HEK293 (cell line): ENCODE measurements at regions not wholly inside any gene's neighbourhood (a gene's known extent, or its start where the extent isn't known, plus 50 kb on each side); places are given as distances from the start of the nearest gene placed in this dataset.

Experiments used
- CTCF ChIA-PET: fragments of 350-600 bp; formaldehyde crosslinking; extraction: SDS; loops from one replicate; lab custom pipeline; 2021; ENCODE audit warnings: antibody characterized with exemption; lab: Yijun Ruan, JAX
- POLR2A ChIA-PET: fragments of 300-600 bp; formaldehyde crosslinking; extraction: SDS; loops from one replicate; lab custom pipeline; 2020; ENCODE audit warnings: antibody characterized with exemption, inconsistent platforms; lab: Yijun Ruan, JAX
- H3K27ac ChIP-seq: fragments of 200-500 bp; sonication (Bioruptor generic); 2 replicates; pipeline ENCODE4 v1.5.1; 2014; ENCODE audit warnings: low read depth, low read length, control low read depth, inconsistent platforms; ENCODE audit errors: extremely low read depth
- H3K36me3 ChIP-seq, 2 experiments: fragments of 200-500 bp in 1 of 2; sonication (Bioruptor generic) in 1 of 2; 1 replicate in 1 of 2; 2 replicates in 1 of 2; pipeline ENCODE4 v1.5.1; 2014 to 2017; ENCODE audit warnings: inconsistent platforms in 2 of 2, low read length in 2 of 2; ENCODE audit not compliant: control insufficient read depth in 2 of 2, insufficient read depth in 1 of 2
- H3K4me1 ChIP-seq: fragments of 200-500 bp; sonication (Bioruptor generic); 2 replicates; pipeline ENCODE4 v1.5.1; 2014; ENCODE audit warnings: mild to moderate bottlenecking, low read length, inconsistent platforms; ENCODE audit not compliant: control insufficient read depth, insufficient read depth
- H3K4me3 ChIP-seq: 2 replicates; pipeline ENCODE4 v1.5.1; 2011; ENCODE audit warnings: low read depth, mild to moderate bottlenecking, control low read depth, low read length, moderate library complexity
- H3K9me3 ChIP-seq: fragments of 200-500 bp; sonication (Bioruptor generic); 2 replicates; pipeline ENCODE4 v1.5.1; 2014; ENCODE audit warnings: low read depth, low read length, inconsistent platforms; ENCODE audit not compliant: control insufficient read depth, insufficient read depth
- GLIS1 ChIP-seq: fragments of 450-650 bp; formaldehyde crosslinking; IDR thresholded peaks from 2 replicates; pipeline ENCODE4 v1.5.1; 2016; ENCODE audit warnings: missing biosample characterization, missing genetic modification characterization
- KLF10 ChIP-seq: fragments of 450-650 bp; IDR thresholded peaks from 2 replicates; pipeline ENCODE4 v1.5.1; 2018; ENCODE audit warnings: missing biosample characterization, mild to moderate bottlenecking, missing genetic modification characterization
- KLF7 ChIP-seq: fragments of 450-650 bp; formaldehyde crosslinking; IDR thresholded peaks from 2 replicates; pipeline ENCODE4 v1.5.1; 2016; ENCODE audit warnings: missing biosample characterization, missing genetic modification characterization, borderline replicate concordance
- KLF9 ChIP-seq: fragments of 450-650 bp; formaldehyde crosslinking; IDR thresholded peaks from 2 replicates; pipeline ENCODE4 v1.5.1; 2016; ENCODE audit warnings: missing biosample characterization, missing genetic modification characterization, low read depth
- ZBTB8A ChIP-seq: fragments of 450-650 bp; formaldehyde crosslinking; IDR thresholded peaks from 2 replicates; pipeline ENCODE4 v1.5.1; 2016; ENCODE audit warnings: missing biosample characterization, missing genetic modification characterization
- ZNF112 ChIP-seq: fragments of 450-650 bp; formaldehyde crosslinking; IDR thresholded peaks from 2 replicates; pipeline ENCODE4 v1.5.0; 2017; ENCODE audit warnings: missing biosample characterization, missing genetic modification characterization
- ZNF121 ChIP-seq: fragments of 450-650 bp; formaldehyde crosslinking; IDR thresholded peaks from 2 replicates; pipeline ENCODE4 v1.5.1; 2016; ENCODE audit warnings: missing biosample characterization, missing genetic modification characterization
- ZNF132 ChIP-seq: fragments of 450-650 bp; formaldehyde crosslinking; IDR thresholded peaks from 2 replicates; pipeline ENCODE4 v1.5.1; 2017; ENCODE audit warnings: missing biosample characterization, missing genetic modification characterization, borderline replicate concordance
- ZNF140 ChIP-seq: fragments of 450-650 bp; formaldehyde crosslinking; IDR thresholded peaks from 2 replicates; pipeline ENCODE4 v1.5.1; 2016; ENCODE audit warnings: missing biosample characterization, missing genetic modification characterization
- ZNF16 ChIP-seq: fragments of 450-650 bp; formaldehyde crosslinking; IDR thresholded peaks from 2 replicates; pipeline ENCODE4 v1.5.1; 2016; ENCODE audit warnings: low read depth, missing biosample characterization, missing genetic modification characterization
- ZNF184 ChIP-seq: fragments of 450-650 bp; IDR thresholded peaks from 2 replicates; pipeline ENCODE4 v1.5.1; 2018; ENCODE audit warnings: missing biosample characterization, mild to moderate bottlenecking, missing genetic modification characterization
- ZNF214 ChIP-seq: fragments of 450-650 bp; formaldehyde crosslinking; IDR thresholded peaks from 2 replicates; pipeline ENCODE4 v1.5.1; 2017; ENCODE audit warnings: missing biosample characterization, mild to moderate bottlenecking, missing genetic modification characterization, borderline replicate concordance
- ZNF221 ChIP-seq: fragments of 450-650 bp; formaldehyde crosslinking; IDR thresholded peaks from 2 replicates; pipeline ENCODE4 v1.5.1; 2017; ENCODE audit warnings: missing biosample characterization, missing genetic modification characterization, borderline replicate concordance
- ZNF292 ChIP-seq: fragments of 450-650 bp; formaldehyde crosslinking; IDR thresholded peaks from 2 replicates; pipeline ENCODE4 v1.5.1; 2016; ENCODE audit warnings: low read depth, missing biosample characterization, missing genetic modification characterization, borderline replicate concordance
- ZNF350 ChIP-seq: fragments of 450-650 bp; formaldehyde crosslinking; IDR thresholded peaks from 2 replicates; pipeline ENCODE4 v1.5.0; 2017; ENCODE audit warnings: missing biosample characterization, mild to moderate bottlenecking, missing genetic modification characterization
- ZNF391 ChIP-seq: fragments of 450-650 bp; formaldehyde crosslinking; IDR thresholded peaks from 2 replicates; pipeline ENCODE4 v1.5.1; 2016; ENCODE audit warnings: low read depth, missing biosample characterization, missing genetic modification characterization, borderline replicate concordance
- ZNF394 ChIP-seq: fragments of 450-650 bp; formaldehyde crosslinking; IDR thresholded peaks from 2 replicates; pipeline ENCODE4 v1.5.1; 2016; ENCODE audit warnings: missing biosample characterization, missing genetic modification characterization, mild to moderate bottlenecking, moderate library complexity, borderline replicate concordance
- ZNF423 ChIP-seq: fragments of 450-650 bp; formaldehyde crosslinking; IDR thresholded peaks from 2 replicates; pipeline ENCODE4 v1.5.1; 2016; ENCODE audit warnings: missing biosample characterization, missing genetic modification characterization
- ZNF530 ChIP-seq: fragments of 450-650 bp; formaldehyde crosslinking; IDR thresholded peaks from 2 replicates; pipeline ENCODE4 v1.5.1; 2016; ENCODE audit warnings: low read depth, missing biosample characterization, missing genetic modification characterization
- ZNF600 ChIP-seq: fragments of 450-650 bp; formaldehyde crosslinking; IDR thresholded peaks from 2 replicates; pipeline ENCODE4 v1.5.1; 2016; ENCODE audit warnings: missing biosample characterization, missing genetic modification characterization
- ZNF654 ChIP-seq: fragments of 450-650 bp; formaldehyde crosslinking; IDR thresholded peaks from 2 replicates; pipeline ENCODE4 v1.5.1; 2016; ENCODE audit warnings: low read depth, missing biosample characterization, missing genetic modification characterization
- ZNF707 ChIP-seq: fragments of 450-650 bp; formaldehyde crosslinking; IDR thresholded peaks from 2 replicates; pipeline ENCODE4 v1.5.1; 2016; ENCODE audit warnings: missing biosample characterization, missing genetic modification characterization
- ZNF76 ChIP-seq: fragments of 450-650 bp; formaldehyde crosslinking; IDR thresholded peaks from 2 replicates; pipeline ENCODE4; 2016; ENCODE audit warnings: low read depth, missing biosample characterization, missing genetic modification characterization, borderline replicate concordance
- ZNF777 ChIP-seq: fragments of 450-650 bp; formaldehyde crosslinking; IDR thresholded peaks from 2 replicates; pipeline ENCODE4 v1.5.1; 2017; ENCODE audit warnings: missing biosample characterization, missing genetic modification characterization, borderline replicate concordance
- ZNF785 ChIP-seq: fragments of 450-650 bp; formaldehyde crosslinking; IDR thresholded peaks from 2 replicates; pipeline ENCODE4 v1.5.1; 2016; ENCODE audit warnings: missing biosample characterization, missing genetic modification characterization
- ZNF830 ChIP-seq: fragments of 450-650 bp; IDR thresholded peaks from 2 replicates; pipeline ENCODE4 v1.5.0; 2018; ENCODE audit warnings: missing biosample characterization, missing genetic modification characterization, low read depth, mild to moderate bottlenecking, moderate library complexity
- ZNF837 ChIP-seq: fragments of 450-650 bp; formaldehyde crosslinking; IDR thresholded peaks from 2 replicates; pipeline ENCODE4 v1.5.1; 2016; ENCODE audit warnings: missing biosample characterization, missing genetic modification characterization
- TF ChIP-seq, protein P1 (sequence below): fragments of 450-650 bp; formaldehyde crosslinking; IDR thresholded peaks from 2 replicates; pipeline ENCODE4 v1.5.1; 2016; ENCODE audit warnings: missing biosample characterization, missing genetic modification characterization, low read depth
- TF ChIP-seq, protein P2 (sequence below): fragments of 450-650 bp; formaldehyde crosslinking; IDR thresholded peaks from 2 replicates; pipeline ENCODE4 v1.5.1; 2016; ENCODE audit warnings: missing biosample characterization, missing genetic modification characterization
- TF ChIP-seq, protein P3 (sequence below): fragments of 450-650 bp; formaldehyde crosslinking; IDR thresholded peaks from 2 replicates; pipeline ENCODE4 v1.5.1; 2016; ENCODE audit warnings: missing biosample characterization, missing genetic modification characterization

DNA sequence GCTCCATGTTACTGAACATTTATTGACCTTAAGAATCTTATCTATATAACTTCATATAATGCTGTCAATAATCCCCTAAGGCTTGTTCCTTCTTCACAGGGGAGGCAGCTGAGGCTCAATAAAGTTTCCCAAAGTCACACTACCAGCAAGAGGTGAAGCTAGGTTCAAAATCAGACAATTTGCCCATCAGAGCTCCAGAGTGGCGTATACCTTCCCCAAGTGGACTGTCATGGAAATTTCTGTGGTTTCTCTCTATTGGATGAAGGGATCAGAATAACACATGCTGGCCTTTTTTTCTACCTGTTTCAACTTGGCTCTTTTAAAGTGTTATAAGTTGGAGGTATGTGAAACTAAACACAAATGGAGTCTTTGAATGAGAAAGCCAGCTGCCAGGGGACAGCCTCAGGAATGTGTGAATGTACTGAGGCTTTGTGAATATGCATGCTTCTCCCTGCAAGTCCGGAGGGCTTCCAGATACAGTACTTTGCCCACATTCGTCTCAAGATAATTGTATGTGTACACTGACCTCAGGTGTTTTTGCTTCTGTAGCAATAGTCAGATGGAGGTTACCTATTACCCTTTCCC is 656.3 kb upstream of the CELF2 start (continued):
- TF ChIP-seq, protein P1, sequence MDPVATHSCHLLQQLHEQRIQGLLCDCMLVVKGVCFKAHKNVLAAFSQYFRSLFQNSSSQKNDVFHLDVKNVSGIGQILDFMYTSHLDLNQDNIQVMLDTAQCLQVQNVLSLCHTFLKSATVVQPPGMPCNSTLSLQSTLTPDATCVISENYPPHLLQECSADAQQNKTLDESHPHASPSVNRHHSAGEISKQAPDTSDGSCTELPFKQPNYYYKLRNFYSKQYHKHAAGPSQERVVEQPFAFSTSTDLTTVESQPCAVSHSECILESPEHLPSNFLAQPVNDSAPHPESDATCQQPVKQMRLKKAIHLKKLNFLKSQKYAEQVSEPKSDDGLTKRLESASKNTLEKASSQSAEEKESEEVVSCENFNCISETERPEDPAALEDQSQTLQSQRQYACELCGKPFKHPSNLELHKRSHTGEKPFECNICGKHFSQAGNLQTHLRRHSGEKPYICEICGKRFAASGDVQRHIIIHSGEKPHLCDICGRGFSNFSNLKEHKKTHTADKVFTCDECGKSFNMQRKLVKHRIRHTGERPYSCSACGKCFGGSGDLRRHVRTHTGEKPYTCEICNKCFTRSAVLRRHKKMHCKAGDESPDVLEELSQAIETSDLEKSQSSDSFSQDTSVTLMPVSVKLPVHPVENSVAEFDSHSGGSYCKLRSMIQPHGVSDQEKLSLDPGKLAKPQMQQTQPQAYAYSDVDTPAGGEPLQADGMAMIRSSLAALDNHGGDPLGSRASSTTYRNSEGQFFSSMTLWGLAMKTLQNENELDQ: no peak
- TF ChIP-seq ZBTB8A (tag by site-specific recombination): no peak
- no peak for TF ChIP-seq ZNF837 (tag by site-specific recombination)
- no peak for TF ChIP-seq GLIS1 (tag by site-specific recombination)
- no peak for TF ChIP-seq ZNF184

DNA sequence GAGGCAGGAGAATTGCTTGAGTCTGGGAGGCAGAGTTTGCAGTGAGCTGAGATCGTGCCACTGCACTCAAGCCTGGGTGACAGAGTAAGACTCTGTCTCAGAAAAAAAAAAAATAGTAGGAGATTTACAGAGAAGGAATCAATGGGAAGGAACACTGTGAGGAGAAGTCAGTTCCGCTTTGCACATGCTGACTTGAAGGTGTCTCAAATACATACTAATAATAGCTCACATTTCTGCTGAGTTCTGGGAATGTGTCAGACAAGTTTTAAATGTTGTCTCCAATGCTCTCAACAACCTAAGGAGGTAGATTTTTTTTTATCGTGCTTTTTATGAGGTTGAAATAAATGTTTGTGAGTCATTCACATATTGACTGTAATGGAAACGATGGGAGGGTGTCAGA is 654.9 kb upstream of the CELF2 start:
- TF ChIP-seq ZNF214 (tag by site-specific recombination): no peak
- no peak for TF ChIP-seq ZNF394 (tag by site-specific recombination)
- TF ChIP-seq ZNF654: no peak
- TF ChIP-seq ZNF707 (tag by site-specific recombination): no peak
- TF ChIP-seq ZNF140 (tag by site-specific recombination): no peak
- no peak for TF ChIP-seq ZNF830 (tag by site-specific recombination)
- no peak for TF ChIP-seq ZNF76 (tag by site-specific recombination)
- no peak for TF ChIP-seq ZNF391 (tag by site-specific recombination)
- TF ChIP-seq ZNF600 (tag by site-specific recombination): no peak
- TF ChIP-seq, protein P2, sequence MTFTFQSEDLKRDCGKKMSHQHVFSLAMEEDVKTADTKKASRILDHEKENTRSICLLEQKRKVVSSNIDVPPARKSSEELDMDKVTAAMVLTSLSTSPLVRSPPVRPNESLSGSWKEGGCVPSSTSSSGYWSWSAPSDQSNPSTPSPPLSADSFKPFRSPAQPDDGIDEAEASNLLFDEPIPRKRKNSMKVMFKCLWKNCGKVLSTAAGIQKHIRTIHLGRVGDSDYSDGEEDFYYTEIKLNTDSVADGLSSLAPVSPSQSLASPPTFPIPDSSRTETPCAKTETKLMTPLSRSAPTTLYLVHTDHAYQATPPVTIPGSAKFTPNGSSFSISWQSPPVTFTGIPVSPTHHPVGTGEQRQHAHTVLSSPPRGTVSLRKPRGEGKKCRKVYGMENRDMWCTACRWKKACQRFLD (tag by site-specific recombination): no peak
- no peak for TF ChIP-seq ZNF112 (tag by site-specific recombination)
- TF ChIP-seq KLF7 (tag by site-specific recombination): no peak
- no peak for TF ChIP-seq ZNF221 (tag by site-specific recombination)
- no peak for TF ChIP-seq KLF9
- TF ChIP-seq ZNF530 (tag by site-specific recombination): no peak
- no peak for TF ChIP-seq ZNF121 (tag by site-specific recombination)
- TF ChIP-seq, all 188 proteins: peak for 0

DNA sequence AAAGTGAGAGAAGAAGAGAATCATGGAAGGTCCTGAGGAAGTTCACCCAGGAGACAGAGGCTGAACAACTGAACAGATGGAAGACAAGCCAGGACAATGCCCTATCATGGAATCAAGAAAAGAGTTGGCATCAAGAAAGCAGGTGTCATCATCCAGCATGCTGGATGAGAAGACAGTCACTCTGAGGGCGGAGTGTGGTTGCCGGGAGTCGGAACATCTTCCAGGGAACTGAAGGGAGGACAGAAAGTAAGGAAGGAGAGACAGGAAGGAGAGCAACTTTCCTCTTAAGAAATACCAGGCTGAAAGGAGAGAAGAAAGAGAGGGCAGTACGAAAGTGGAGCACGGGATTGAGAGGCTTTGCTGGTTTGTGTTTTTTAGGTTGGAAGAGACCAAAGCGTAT is 654.5 kb upstream of the CELF2 start:
- Histone ChIP-seq H3K27ac (no peak overlapping the region), H3K36me3 (no peaks in the 10 kb centered on the region), H3K9me3 (no peaks in the 10 kb centered on the region; the same call in 1 of the 2 replicates), H3K4me3 (no peak overlapping the region), H3K4me1 (no peaks in the 10 kb centered on the region)
- ChIA-PET POLR2A (no interaction called here), CTCF (no interaction called here)
- TF ChIP-seq ZNF350 (tag by site-specific recombination): no peak
- TF ChIP-seq, protein P3, sequence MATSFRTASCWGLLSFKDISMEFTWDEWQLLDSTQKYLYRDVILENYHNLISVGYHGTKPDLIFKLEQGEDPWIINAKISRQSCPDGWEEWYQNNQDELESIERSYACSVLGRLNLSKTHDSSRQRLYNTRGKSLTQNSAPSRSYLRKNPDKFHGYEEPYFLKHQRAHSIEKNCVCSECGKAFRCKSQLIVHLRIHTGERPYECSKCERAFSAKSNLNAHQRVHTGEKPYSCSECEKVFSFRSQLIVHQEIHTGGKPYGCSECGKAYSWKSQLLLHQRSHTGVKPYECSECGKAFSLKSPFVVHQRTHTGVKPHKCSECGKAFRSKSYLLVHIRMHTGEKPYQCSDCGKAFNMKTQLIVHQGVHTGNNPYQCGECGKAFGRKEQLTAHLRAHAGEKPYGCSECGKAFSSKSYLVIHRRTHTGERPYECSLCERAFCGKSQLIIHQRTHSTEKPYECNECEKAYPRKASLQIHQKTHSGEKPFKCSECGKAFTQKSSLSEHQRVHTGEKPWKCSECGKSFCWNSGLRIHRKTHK (tag by site-specific recombination): no peak
- TF ChIP-seq ZNF184: no peak
- TF ChIP-seq ZNF132: no peak
- TF ChIP-seq ZNF777 (tag by site-specific recombination): no peak
- TF ChIP-seq KLF10: no peak
- no peak for TF ChIP-seq ZNF292 (tag by site-specific recombination)
- no peak for TF ChIP-seq ZNF423 (tag by site-specific recombination)
- no peak for TF ChIP-seq ZNF16
- no peak for TF ChIP-seq ZNF785 (tag by site-specific recombination)

More for the DNA sequence above, 654.9 kb upstream of the CELF2 start:
- H3K36me3 ChIP-seq: no peaks in the 10 kb centered on the region
- no peak overlapping the region for H3K27ac ChIP-seq
- POLR2A ChIA-PET: no interaction called here
- H3K4me3 ChIP-seq: no peak overlapping the region
- H3K9me3 ChIP-seq: no peaks in the 10 kb centered on the region; the same call in 1 of the 2 replicates
- no peaks in the 10 kb centered on the region for H3K4me1 ChIP-seq
- CTCF ChIA-PET: no interaction called here
